ENCODE measurements at regions not wholly inside any gene's neighbourhood (a gene's known extent, or its start where the extent isn't known, plus 50 kb on each side); places are given as distances from the start of the nearest gene placed in this dataset.

DNA sequence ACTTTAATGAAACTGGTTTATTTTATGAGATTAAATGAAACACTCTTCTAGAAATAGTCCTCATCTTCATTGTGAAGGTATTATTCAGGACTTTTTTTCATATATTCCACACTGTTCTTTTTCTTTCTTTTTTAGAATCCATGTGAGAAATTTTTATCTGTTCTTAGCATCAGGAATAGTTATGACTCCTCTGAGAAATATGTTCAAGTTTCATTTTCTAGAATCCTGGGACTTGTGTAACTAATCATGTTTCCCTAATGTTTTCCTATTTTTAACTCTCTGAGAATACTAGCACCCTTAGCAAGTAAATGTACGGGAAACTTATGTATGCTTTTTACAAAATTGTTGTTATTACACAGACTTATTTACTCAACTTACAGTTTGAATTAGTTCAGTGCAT lies 407.8 kb downstream of the CBLN4 start:
- DNase-seq (ENCODE audit: low spot score) = no peak

DNA sequence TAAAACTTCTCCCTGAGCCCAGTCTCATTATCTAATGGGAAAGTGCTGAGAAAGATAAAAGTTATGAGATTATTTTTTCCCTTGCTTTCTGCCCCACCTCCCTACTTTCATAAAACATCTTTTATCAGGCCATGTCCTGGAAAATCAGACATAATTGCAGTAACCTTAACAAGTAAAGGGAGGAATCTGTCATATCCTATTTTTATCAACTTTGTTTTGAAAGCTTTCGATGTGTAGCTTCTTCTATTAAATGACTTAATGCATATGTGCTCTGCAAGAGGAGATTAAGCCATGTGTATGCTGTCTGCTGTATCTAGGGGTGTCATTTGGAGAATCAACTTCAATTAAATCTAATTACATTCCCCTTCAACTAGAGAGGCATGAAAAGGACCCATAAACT lies 408.9 kb downstream of the CBLN4 start:
- DNase-seq (ENCODE audit: low spot score) = no peak

DNA sequence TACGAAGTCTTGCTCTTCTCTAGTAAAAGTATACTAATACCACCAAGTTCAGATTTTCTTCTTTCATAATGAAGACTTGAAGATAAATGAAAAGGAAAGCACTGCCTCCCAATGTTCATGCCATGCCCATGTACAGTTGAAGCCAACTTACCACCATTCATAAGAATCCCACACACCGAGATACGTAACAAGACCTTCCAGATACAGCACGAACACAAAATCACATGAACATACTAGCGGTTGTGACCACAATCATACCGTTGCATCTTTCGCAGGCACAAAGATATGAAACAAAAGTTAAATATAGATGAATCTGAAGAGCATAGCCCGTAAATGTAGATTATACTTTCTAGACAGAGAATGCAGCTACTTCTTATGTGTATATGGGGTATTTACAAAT lies 412.5 kb downstream of the CBLN4 start:
- DNase-seq (ENCODE audit: low spot score) = no peak

DNA sequence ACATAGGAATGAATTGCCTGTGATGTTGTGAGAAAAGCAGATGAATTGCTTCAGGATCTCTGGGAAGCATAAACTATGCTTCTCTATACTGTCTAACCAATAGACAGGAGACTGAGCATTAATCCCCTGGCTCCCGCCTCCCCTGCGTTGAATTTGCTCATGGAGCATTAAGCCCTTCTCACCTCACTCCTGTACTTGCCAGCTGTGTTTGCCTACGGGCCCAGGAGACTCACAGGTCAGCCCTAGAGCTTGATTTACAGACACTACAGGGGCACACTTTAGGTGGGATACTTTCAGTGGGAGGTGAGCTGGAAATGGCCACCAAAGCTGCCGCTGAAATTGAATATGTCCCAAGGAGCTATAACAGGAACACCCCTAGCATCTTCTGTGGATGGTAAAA lies 418.7 kb downstream of the CBLN4 start:
- no peak for DNase-seq (ENCODE audit: low spot score)

DNA sequence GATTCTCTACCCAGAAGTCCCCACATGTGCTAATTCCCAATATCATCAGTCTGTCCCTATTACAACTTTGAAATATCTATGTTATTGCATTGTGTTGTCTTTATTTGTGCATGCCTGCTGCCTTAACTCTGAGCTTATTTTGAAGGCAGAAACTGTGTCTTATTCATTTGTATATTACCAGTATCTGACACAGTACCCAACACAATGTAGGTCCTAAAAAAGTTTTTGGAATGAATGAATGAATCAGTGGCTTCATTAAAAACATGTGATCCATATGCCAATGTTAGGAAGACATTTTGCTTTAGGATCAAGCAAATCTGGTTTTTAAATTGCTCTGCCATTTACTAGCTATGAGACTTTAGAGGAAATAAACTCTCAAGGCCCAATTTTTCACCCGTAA lies 420.4 kb downstream of the CBLN4 start:
- DNase-seq (ENCODE audit: low spot score) = no peak

DNA sequence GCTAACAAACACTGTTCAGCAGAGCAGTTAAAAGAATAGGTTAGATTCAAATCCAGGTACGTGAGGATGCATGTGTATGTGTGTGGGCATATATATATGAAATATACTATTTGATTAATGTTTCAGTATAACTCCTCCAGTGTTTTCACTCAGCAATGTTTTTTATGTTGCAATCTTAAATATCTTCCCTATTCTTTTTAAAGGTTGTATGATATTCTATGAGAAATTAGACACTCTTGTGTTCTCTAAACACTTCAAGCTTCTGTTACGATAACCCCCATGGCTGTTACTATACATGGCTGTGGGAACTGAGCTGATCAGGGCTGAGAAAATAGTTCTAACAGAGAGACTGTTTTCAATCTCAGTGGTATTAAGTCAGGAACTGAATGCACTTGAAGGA lies 421.0 kb downstream of the CBLN4 start:
- no peak for DNase-seq (ENCODE audit: low spot score)

DNA sequence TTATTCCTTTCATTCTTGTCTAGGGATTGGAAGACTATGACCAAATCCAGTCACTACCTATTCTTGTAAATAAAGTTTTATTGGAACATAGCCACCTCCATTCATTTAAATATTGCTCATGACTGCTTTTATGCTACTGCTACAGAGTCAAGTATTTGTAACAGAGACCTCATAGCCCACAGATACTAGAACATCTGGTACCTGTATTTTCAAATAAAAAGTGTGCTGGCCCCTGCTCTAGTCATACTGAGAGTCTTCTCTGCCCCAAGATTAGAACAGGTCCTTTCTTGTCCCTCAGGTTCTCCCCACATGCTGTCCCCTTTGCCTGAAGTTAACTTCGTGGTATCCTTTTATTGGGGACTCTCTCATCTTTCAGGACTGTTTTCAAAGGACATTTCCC lies 422.3 kb downstream of the CBLN4 start:
- no peak for DNase-seq (ENCODE audit: low spot score)

DNA sequence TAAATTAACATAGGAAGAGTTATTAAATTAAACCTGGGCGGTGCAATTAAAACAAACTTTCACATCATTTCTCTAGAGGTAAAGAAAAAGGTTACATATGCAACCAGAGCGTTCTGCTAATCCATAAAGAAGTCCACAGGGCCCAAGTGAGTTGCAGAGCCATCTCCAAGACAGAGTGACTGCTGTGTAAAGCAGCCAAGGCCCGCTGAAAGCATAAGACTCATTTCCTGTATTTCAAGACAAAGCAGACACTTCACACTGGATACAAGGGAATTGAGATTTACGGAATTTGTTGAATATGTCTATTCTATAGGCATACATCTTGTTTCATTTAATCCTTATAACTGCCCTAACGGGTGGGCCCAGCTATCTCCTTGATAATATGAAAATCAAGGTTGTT lies 422.8 kb downstream of the CBLN4 start:
- no peak for DNase-seq (ENCODE audit: low spot score)

DNA sequence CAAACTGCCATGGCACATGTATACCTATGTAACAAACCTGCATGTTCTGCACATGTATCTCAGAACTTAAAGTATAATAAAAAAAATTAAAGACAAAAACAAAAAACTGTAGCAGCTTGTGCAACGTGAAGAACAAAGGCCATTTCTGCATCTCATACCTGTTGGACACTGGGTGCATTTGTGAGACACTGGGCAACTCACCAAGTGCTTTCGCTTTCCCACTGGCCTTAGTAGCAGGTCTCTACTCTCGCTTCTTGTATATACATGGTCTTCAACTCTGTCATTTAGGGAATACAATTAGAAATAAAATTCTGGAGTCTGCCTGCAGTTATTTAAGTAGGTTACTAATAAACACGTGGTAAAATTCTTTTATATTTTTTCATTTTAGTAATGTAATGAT lies 423.8 kb downstream of the CBLN4 start:
- no peak for DNase-seq (ENCODE audit: low spot score)

DNA sequence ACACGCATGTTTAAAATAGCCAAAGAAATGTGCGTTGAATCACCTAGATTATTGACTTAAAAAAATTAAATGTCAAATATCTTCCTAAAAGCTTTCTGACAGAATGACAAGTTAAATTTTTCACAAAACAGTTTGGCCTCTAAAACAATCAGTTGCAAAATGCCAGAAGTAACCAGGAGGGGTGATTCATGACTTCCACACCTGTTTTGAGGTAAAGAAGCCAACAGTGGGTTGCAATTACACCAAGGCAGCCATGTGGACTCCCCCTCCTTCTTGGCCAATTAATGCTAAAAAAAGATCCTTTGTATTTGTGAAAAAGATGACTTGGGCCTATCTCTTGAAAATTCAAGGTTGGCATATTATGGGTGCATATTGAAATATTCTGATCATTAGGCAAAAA lies 424.8 kb downstream of the CBLN4 start:
- no peak for DNase-seq (ENCODE audit: low spot score)

DNA sequence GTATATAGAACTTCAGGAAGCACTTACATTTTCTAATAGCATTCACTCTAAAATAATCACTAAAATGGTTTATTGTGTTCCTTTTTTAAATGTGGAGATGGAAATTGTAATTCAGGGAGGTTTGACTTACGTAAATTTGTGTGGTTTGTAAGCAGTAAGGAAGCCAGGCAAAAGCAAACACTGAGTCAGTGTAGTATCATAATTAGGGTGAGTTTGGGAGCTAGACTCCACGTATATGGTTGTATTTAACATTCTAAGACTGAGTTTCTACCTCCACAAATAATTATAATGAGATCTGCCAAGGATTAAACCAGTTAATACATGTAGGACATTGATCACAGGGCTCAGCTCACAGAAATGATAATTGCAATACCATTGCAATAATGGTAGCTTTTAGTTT lies 425.5 kb downstream of the CBLN4 start:
- no peak for DNase-seq (ENCODE audit: low spot score)

DNA sequence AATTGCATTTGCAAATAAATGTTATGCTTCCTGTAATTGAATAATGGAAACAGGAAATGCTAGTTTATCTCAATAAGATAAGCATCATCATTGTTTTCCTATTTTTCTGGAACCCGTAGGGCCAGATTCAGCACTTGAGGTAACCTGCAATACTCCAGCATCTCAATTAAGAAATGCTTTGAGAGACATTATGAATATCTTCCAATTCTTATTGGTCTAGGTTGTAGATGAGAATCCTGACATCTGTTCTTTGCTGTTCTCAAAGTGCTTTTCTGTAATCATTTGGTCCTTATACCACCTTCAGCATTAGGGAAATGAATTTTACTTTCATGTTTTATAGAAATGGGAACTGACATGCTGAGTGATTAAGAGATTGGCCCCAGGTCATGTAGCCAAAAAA lies 428.3 kb downstream of the CBLN4 start:
- no peak for DNase-seq (ENCODE audit: low spot score)

DNA sequence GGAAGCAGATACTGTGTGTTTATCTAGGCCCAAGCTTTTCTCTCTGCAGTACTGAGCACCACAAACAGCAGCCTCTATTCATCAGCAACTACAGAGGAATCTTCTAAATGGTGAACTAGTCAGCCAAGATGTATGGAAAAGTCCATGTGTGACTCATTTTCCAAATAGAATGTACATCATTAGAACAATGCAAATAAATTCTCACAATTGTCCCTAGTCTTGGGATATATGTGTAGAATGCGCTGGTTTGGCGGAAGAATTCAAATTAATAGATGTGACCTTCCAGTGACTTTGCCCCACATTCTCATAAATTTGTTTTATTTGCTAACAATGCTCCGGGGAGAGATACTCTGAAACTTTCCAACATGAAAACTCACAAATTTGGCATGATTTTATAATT lies 436.2 kb downstream of the CBLN4 start:
- no peak for DNase-seq (ENCODE audit: low spot score)

DNA sequence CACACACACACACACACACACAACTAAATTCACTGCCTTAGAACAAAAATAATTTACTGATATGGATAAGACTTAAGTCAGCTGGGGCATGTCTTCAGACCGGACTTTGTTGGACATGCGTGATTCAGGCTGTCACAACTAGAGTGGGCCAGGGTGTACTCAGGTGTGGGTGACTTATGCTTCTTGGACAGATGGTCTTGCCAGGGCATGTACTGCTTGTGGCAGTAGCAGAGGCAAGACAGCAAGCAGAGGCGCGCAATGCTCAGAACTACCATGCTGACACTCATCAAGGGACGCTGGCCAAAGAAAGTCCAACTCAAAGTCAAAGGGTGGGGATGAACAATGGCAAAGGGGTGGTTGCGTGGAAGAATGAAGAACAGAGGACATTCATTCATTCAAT lies 437.5 kb downstream of the CBLN4 start:
- DNase-seq (ENCODE audit: low spot score) = no peak

DNA sequence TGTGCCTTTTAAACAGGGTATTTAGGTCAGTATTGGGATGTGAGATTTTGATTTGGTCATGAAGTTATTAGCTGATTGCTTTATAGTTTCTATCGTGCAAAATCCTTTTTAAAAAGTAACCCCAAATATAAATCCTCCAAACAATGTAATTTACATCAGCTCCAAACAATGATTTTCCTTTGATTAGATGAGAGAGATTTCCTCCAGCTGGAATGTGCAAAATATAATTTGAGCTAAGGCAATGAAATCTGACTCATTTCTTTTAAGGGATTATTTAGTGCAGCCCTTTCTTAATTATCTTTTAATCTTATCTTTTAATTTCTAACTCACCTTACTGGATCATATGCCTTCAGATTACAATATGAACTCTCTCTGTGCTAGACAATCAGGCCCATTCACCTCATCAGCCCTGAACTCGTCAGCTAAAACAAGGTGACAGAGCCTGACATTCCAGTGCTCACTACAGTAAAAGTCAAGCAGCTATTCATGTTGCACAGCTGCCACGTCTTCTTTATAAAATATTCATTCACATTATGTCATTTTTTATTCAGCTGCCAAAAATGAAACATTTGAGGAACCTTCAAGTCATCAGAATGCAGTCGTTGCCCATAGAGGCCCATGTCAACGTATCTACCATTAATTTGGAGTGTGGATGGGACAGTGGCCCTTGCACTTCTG lies 440.1 kb downstream of the CBLN4 start:
- DNase-seq (ENCODE audit: low spot score) = no peak

DNA sequence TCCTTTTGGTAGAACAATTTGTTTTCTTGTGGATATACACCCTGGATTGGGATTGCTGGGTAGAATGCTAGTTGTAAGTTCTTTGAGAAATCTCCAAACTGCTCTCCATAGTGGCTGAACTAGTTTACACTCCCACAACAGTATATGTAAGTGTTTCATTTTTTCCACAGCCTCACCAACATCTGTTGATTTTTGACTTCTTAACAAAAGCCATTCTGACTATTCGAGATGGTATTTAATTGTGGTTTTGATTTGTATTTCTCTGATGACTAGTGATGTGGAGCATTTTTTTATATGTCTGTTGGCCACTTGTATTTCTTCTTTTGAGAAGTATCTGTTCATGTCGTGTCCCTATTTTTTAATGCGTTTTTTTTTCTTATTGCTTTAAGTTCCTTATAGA lies 444.1 kb downstream of the CBLN4 start:
- no peak for DNase-seq (ENCODE audit: low spot score)

DNA sequence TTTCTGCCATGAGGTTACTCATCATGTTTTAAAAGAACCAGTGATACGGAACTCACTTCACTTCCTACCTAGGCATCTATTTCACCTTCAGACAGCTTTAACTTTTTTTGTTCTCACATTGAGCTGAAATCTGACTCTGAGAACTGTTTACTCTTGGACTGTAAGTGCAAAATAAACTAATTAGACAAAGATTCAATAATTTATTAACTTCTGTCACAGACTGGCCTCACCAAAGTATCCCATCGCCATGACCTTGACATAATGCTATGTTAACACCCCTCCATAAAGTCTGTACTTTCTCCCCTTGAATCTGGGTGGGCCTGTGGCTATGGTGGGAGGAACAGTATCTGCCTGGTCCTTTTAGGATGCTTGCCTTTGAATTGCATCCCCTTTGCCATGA lies 448.1 kb downstream of the CBLN4 start:
- DNase-seq (ENCODE audit: low spot score) = no peak

DNA sequence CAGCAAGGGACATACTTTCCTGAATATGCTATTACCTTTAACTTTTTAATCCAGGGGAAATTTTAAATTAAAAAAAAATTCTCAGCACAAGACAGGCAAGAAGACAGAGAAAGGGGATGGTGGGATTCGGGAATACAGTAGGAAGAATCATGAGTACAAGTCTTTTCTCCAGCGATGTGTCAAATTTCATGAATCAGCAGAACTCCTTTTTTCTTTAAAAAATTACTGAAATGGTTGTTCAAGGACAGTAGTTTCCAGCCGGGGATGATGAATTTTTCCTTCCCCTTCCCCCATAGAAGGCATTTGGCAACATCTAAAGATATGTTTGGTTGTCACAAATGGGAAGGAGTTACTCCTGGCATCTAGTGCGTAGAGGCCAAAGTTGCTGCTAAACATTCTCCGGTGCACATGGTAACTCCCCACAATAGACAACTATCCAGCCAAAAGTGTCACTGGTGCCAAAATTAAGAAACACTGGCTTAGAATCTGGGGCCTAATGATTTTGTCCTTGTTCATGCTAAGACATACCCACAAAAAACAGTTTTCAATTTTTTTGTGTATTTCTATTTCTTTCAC lies 450.2 kb downstream of the CBLN4 start:
- DNase-seq (ENCODE audit: low spot score) = no peak

DNA sequence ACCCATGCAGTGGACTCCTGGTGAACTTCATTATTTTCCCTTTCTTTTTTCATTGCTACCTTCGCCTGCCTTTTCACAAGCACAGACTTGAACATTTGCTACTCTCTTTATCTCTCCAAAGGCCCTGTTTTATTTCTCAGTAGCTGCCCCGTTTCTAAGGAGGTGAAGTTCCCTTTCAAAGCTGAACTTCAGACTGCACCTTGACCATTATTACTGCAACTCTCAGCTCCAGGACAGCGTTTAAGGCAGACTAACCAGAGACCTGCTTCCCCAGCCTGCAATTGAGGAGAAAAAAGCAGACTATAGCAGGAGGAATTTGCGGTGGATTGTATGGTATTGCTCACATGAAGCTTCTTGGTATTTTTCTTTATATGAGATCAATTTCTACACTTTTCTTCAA lies 460.7 kb downstream of the CBLN4 start:
- no peak for DNase-seq (ENCODE audit: low spot score)

DNA sequence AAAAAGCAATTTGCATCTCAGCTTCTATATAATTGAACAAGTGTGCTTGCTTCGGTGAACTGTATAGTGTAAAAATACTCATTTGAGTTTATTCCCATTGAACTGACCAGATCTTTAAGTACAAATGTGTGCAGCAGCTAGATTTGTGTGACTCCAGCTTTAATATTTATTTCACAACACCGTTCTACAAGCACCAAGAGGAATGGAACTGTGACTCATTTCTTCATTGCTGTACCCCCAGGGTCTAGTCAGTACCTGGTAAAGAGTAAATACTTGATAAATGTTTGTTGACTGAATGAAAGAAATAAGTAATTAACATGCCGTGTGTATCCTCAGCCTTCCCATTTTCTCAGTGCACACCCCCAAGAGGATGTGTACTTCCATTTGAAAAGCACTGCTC lies 464.8 kb downstream of the CBLN4 start:
- DNase-seq (ENCODE audit: low spot score) = no peak

DNA sequence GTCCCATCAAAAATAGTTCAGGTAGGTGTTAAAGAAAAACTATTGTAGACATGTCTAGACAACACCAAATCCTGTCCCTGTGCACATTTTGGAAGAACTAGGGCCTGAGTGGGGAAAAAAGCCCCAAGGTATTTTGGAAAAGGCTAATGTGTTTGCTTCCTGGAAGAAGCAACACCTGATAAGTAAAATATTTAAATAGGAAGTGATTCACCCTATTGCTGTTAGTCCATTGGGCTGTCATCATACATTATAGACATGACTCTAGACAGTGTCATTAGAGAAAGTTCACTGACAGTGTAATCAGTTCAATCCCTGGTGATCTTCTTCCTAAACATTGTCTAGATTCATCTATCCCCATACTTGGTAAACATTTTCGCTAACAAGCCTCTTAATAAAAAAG lies 465.3 kb downstream of the CBLN4 start:
- no peak for DNase-seq (ENCODE audit: low spot score)

DNA sequence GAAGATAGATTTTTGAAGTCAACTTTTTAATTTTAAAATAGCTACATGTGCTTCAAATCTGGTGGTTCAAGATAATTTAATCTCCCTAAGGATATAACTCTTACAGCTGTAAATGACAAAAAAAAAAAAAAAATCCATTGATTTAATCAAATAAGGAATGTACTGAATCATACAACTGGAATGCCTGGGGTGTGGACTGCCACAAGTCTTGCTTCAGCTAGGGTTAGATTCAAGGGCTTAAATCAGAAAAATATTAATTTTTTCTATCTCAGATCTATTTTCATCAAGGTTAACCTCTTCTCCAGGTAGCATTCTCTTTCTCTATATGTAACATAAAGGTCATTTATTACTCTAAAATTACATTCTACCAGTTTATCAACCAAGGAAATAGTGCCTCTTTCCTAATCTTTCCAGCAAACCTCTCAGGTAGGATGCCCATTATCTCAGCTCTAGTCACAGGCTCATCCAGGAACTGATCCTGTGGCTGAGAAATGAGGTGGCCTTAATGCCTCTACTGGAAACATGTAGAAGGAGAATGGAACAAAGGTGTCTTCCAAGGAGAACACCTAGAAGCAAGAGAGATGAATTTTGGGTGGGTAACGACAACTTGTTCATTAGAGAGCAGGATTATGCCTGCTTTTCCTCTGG lies 466.9 kb downstream of the CBLN4 start:
- no peak for DNase-seq (ENCODE audit: low spot score)

DNA sequence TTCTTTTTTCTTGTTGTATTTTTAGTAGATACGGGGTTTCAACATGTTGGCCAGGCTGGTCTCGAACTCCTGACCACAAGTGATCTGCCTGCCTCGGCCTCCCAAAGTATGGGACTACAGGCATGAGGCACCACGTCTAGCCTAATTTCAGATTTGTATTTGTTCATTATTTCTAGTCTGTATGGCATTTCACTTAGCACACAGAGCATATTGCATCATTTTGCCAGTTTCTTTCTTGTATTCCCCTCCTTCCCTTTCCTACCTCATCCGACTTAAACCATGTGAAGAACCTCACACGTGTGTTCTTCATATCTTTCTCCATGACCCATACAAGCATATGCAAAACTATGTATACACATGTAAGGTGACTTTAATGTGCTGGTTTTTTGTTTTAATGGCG lies 470.0 kb downstream of the CBLN4 start:
- no peak for DNase-seq (ENCODE audit: low spot score)

DNA sequence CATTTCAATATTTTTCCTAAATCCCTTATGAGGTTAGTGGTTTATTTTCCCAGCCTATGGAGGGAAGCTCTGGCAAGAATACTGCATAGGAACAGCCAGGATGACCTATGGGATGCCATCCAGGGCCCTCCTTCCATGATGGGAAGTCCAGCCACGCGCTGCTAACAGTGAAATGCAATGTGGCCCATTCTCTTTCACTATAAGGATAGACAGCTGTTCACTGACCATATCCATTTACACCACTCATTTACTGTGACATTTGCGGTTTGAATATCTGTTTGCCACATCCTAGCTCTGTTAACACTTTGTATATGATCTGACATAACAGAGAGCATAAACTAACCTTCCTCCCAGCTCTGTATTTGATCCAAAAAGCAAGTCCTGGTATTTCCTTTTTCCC lies 471.7 kb downstream of the CBLN4 start:
- DNase-seq (ENCODE audit: low spot score) = no peak
